ENCODE measurements at regions not wholly inside any gene's neighbourhood (a gene's known extent, or its start where the extent isn't known, plus 50 kb on each side); places are given as distances from the start of the nearest gene placed in this dataset.

DNA sequence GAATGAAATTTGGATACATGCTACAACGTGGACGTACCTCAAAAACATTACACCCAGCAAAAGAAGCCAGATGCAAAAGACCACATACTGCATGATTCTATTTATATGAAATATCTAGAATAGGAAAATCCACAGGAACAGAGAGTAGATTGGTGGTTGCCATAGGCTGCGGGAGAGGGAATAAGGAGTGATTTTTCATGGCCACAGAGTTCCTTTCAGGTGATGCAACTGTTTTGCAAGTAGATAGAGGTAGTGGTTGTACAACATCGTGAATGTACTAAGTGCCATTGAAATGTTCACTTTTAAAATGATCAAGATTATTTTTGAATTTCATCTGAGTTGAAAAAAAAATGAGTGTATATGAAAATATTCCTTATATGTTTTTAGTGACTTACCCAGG, 115.3 kb upstream of the RUNX1 start:
- no peak for DNase-seq
- H4K20me1 ChIP-seq (ENCODE audit: control insufficient read depth, insufficient read depth, insufficient read length), result no peaks in the 10 kb centered on the region
- H4K5ac ChIP-seq (ENCODE audit: insufficient read length, low read depth, low read length), result no peak overlapping the region
- no peak overlapping the region for H3K18ac ChIP-seq (ENCODE audit: insufficient read length, low read depth, low read length)
- no peaks in the 10 kb centered on the region for H3K79me2 ChIP-seq (ENCODE audit: insufficient read depth, low read length)
- no peak overlapping the region for H3T11ph ChIP-seq (ENCODE audit: low read length)
- no peak overlapping the region for H2AK5ac ChIP-seq (ENCODE audit: insufficient read length, low read length)
- TF ChIP-seq CTCF (conservative IDR thresholded peaks at IDR 0.05), result no peak
- no peak overlapping the region for H3K27ac Mint-ChIP-seq
- no peaks in the 10 kb centered on the region for H3K4me1 ChIP-seq (ENCODE audit: insufficient read depth, low read length)
- H2BK120ac ChIP-seq (ENCODE audit: low read depth, low read length, poor library complexity, severe bottlenecking), result no peak overlapping the region
- H3K9me3 Mint-ChIP-seq, result peaks cover 8 to 10% of the 10 kb centered on the region in 2 experiments
- no peak overlapping the region for H3K14ac ChIP-seq (ENCODE audit: insufficient read depth, low read length)
- H3K27me3 Mint-ChIP-seq (ENCODE audit: low read depth), result peaks cover 2% of the 10 kb centered on the region; the same call in 1 of the 2 replicates
- no peak overlapping the region for H3K56ac ChIP-seq (ENCODE audit: insufficient read length, low read depth, low read length)
- no peak overlapping the region for H4K8ac ChIP-seq (replicated peaks; ENCODE audit: insufficient read length, low read depth, low read length)
- H3K9me3 ChIP-seq (ENCODE audit: control insufficient read depth, low read depth, low read length), result no peaks in the 10 kb centered on the region
- H3K4me3 Mint-ChIP-seq, result no peak overlapping the region
- H2BK20ac ChIP-seq (ENCODE audit: low read depth, low read length, poor library complexity, severe bottlenecking), result no peak overlapping the region
- peaks cover 21 to 23% of the 10 kb centered on the region in 2 experiments for H3K4me1 Mint-ChIP-seq
- no peak overlapping the region for H3K23ac ChIP-seq (ENCODE audit: insufficient read length, low read depth, low read length)
- peaks cover 0 to 11% (median 0%) of the 10 kb centered on the region in 3 experiments; a peak in 2 of 7 replicates for H3K36me3 Mint-ChIP-seq (ENCODE audit: insufficient read depth in 1 of 3, low read depth in 3 of 3)
- H3K23me2 ChIP-seq (ENCODE audit: insufficient read length, low read depth, low read length, poor library complexity, severe bottlenecking), result no peaks in the 10 kb centered on the region
- no peak overlapping the region for H2BK15ac ChIP-seq (ENCODE audit: low read depth, low read length)
- no peak overlapping the region for H2BK5ac ChIP-seq (ENCODE audit: insufficient read length, low read length)
- no peak overlapping the region for H2AFZ ChIP-seq (ENCODE audit: low read length)
- H3K9ac ChIP-seq (ENCODE audit: extremely low read depth, insufficient read length, low read length), result no peak overlapping the region
- no peak overlapping the region for H3K4me2 ChIP-seq (ENCODE audit: insufficient read depth, insufficient read length, low read length)
- no peak overlapping the region for H3K4ac ChIP-seq (ENCODE audit: low read depth, low read length)
- WGBS (ENCODE audit: extremely low coverage, insufficient read length, low lambda C conversion rate), result no CpG with 5 or more reads among the region's 4 CpGs
- no peak overlapping the region for H4K91ac ChIP-seq (ENCODE audit: insufficient read length, low read depth, low read length)
- no peaks in the 10 kb centered on the region for H3K27me3 ChIP-seq (ENCODE audit: insufficient read depth, low read length)
- no peak overlapping the region for H3K27ac ChIP-seq (ENCODE audit: insufficient read length, low read depth, low read length)
- H2BK12ac ChIP-seq (ENCODE audit: insufficient read length, low read depth, low read length), result no peak overlapping the region
- H3K79me1 ChIP-seq (ENCODE audit: insufficient read depth, low read depth, low read length, poor library complexity, severe bottlenecking), result no peaks in the 10 kb centered on the region

Data from H9 (cell line).